Glomerular visceral epithelial cell (primary cell): ENCODE measurements at regions not wholly inside any gene's neighbourhood (a gene's known extent, or its start where the extent isn't known, plus 50 kb on each side); places are given as distances from the start of the nearest gene placed in this dataset.
"Not testable (repeated sequence)": the region's sequence is repeated elsewhere in the genome, so short reads cannot be mapped to it uniquely, and the experiment has no call there.

ENCODE experiments used
- DNase-seq: peaks from one replicate; pipeline ENCODE4 v3.0.0-alpha.2; 2016; ENCODE audit errors: extremely low spot score

DNA sequence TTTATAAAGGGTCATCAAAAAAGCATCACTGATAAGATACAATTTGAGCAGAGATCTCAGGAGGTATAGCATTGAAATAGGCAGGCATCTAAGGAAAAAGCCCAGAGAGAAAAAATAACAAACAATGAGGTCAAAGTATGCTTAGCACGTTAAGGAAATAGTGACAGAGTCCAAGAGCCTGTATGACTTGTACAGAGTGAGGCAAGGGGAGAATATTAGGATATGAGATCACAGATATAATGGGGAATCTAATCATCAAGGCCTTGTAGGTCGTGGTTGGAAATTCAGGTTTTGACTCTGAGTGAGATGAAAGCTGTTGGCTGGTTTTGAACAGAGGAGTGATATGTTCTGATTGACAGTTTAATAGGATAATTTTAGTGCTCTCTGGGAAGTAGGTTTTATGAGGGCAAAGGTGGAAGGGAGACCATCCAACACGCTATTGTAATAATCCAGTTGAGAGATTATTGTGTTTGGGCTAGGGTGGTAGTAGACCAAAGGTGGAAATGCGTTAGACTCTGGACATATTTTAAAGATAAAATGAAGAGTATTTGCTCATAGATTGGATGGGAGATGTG, 644.6 kb upstream of the TMPRSS15 start:
- DNase-seq, result no peak

DNA sequence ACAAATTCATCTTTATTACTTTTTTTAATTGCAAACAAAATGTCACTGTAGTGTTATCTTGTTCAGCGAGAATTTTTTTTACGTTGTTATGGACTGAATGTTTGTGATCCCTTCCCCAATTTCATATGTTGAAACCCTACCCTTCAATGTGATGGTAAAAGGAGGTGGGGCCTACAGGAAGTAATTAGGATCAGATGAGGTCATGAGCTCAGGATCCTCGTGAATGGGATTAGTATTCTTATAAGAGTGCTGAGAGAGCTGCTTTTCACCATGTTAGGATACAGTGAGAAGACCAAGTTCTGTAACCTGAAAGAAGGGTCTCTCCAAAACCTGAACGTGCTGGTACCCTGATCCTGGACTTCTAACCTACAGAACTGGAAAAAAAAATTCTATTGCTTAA, 646.0 kb upstream of the TMPRSS15 start:
- no peak for DNase-seq

DNA sequence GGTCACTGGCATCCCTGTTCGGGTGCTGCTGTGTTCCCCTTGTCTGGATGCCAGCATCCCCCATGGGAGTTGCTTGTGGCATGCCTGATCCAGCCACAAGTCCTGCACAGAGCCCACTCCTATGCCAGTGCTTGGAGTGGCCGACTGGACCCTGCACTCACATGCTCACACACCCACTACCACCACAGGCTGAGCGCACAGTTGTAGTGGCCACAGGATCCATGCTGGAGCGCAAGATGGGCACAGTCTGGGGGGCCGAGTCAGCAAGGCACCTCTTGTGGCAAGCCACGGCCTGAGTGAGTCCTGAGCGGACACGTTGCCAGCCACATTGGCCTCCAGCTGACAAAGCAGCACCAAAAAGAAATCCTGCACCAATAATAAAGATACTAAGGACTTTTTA, 661.6 kb upstream of the TMPRSS15 start:
- no peak for DNase-seq

DNA sequence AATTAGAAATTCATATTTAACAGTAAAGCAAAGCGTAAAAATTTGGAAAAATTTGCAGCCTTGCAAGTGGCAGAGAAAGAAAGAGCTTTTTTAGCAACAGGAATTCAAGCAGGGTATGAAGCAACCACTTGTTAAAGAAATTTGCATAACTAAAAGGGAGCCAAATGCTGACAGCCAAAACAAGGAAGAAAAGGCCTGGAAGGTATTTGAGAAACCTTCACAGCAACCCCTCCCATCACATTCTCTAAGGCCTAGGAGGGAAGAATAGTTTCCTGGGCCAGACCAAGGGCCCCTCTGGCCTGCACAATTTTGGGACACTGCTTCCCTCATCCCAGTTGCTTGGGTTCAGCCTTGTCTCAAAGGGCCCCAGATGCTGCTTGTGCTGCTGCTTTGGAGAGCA, 672.4 kb upstream of the TMPRSS15 start:
- DNase-seq, result no peak

DNA sequence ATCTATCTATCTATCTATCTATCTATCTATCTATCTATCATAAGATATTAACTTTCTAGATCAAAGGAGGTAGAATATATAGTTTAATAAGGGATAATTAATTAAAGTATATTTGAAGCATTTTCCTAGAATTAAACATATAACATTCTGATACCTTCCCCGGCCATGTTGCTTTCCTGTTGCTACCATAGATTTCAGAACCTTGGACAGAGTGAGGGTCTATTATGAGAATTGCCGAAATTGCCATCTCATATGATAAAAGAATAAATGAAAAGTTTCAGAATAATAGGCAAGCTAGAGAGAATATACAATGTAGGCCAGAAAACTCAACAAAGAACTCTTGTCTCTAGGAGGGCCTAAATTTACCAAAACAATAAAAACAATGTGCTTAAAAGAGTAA, 706.1 kb upstream of the TMPRSS15 start:
- DNase-seq, result no peak

DNA sequence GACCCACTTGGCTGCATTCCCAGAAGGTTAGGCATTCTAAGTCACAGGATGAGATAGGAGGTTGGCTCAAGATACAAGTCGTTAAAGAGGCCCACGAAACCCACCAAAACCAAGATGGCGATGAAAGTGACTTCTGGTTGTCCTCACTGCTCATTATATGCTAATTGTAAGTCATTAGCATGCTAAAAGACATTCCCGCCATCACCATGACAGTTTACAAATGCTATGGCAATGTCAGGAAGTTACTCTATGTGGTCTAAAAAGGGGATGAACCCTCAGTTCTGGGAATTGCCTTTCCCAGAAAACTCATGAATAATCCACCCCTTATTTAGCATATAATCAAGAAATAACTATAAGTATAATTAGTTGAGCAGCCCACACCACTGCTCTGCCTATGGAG, 715.7 kb upstream of the TMPRSS15 start:
- not testable (repeated sequence) for DNase-seq

DNA sequence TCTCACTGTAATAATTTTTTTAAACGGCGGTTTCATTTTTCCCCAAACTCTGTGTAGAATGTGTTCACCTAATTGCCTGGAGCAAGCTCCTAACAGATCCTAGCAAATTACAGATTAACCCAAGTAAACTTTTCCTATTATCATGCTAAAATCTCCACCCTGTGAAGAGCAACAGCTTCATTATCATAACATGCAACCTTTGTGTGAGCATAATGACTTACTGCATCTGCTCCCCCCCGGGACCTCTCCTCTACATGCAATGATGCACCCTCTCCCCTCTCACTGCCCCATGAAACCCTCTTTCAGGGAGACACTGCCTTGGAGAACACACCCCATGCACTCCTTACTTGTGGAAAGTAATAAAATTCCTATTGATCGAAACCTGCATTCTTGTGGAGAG, 717.0 kb upstream of the TMPRSS15 start:
- DNase-seq, result no peak

DNA sequence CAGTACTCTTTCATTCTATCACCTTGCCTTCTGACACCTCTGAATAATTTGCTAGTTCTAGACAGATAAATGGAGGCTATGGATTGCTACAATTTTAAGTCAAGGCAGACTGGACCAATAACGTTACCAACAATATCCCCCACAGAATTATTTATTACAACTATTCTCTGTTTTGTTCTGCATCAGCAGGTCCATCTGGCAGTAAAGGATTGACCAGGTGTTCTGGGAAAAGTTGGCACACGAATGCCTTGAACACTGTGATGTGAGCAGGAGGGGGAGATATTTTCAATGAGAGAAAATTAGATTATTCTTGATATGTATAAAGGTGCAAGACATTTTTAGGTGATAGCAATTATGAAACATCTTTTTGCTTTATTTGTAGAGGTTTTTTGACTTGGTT, 718.8 kb upstream of the TMPRSS15 start:
- no peak for DNase-seq

DNA sequence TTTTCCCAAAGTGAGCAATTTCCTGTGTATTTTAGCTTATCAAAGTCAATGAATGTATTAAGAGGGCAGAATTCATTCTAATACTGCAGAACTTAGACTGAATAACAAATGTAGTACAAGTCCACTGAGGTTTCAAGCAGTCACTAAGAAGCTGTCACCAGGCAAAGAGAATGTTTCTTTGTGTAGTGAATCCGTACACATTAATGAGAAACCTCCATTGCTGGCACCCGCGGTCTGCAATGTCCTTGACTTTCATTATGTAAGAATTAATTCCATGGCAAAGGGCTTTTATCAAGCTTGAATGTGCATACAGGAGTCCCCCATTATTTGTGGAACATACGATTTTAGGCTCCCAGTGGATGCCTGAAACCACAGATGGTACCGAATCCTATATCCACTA, 719.5 kb upstream of the TMPRSS15 start:
- no peak for DNase-seq

DNA sequence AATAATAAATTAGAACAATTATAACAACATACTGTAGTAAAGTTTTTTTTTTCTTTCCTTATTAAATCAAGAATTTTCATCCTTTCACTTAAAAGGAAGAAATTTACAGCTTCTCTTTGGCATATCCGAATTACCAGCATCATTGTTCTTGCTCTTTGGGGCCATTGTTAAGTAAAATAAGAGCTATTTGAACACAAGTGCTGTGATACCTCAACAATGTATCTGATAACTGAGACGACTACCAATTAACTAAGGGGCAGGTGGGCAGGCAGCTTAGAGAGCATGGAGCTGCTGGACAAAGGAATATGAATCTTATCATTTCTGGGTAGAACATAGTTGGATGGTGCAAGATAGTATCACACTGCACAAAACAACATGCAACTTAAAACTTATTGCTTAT, 719.9 kb upstream of the TMPRSS15 start:
- DNase-seq, result no peak

DNA sequence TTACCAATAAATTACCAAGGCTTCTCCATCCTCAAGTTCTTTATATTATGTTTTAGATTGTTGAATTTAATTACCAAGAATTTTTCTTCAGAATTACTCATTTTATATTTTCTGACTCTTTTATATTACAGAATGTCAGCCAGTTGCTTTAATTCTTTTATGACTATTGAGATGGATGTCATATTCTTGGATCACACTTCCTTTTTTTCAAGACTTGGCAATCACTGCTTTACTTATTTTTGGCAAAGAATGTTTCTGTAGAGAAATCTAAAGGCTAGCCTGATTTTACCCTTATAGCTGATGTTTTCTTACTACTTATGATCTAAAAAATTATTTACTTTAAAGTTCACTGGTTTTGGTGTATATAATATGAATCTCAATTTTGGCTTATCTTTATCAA, 721.1 kb upstream of the TMPRSS15 start:
- DNase-seq, result no peak

DNA sequence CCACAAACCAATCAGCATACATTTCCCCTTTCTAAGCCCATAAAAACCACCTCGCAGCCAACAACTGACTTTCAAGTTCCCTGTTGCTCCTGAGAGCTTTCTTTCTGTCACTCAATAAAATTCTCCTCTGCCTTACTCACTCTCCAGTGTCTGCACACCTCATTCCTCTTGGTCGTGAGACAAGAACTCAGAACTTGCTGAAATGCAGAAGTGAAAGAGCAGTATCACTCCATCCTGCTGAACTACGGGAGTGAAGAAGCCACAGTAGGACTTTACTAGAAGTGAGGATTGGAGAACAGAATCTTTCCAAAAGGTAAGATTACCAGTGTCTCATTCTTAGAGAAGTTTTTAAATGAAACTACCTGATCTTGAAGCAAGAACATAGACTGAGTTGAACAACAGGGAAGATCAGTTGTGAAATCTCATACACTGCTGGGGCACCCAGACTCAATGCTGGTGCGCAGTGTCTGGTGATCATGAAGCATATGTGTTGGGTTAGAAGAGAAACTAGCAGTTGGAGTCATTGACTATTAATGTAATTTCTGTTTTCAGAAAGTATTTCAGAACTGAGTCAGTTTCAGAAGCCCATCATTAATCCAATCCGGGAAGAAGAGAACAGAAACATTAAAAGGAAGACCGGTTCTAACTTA, 726.9 kb upstream of the TMPRSS15 start:
- DNase-seq, result no peak

DNA sequence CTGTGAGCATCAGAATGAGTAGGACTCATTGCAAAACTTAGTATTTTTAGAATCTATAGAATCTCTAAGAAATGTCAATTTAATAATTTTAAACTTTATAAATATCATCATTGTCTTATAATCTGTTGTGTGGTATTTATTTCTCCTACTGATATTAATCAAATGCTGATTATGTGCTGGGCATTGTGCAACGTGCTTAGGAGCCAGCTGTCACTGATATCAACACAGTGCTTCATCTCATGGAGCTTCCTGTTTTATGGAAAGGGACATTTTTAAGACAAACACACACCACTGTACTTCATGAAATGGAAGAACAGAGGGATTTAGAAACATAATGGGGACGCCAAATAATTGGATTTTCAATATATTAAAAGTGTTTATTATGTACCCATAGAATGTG, 737.9 kb upstream of the TMPRSS15 start:
- DNase-seq, result no peak

DNA sequence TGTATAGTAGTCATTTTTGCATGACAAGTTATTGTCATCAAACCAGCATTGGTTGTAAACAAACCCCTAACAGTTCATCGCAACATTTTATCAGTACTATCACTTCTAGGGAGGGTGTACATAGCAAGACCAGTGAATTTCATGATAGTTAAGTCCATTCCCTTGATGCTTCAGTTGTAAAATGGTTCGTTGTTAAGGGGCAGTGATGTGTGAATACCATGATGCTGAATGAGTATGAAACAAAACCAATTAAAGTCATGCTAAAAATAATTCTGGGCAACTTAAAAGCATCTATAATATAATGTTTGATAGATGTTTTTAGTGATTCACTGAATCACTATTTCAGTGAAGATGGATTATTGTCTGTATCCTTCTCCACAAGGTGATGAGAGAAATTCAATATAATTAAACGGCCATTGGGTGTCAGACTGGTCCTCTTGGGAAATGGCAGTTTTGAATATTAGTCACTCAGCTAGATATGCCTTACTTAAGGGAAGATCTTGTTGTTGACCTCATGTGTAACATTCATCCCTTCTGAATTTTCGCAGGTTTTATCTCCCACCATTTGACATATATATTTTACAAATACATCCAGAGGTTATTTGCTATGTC, 742.2 kb upstream of the TMPRSS15 start:
- DNase-seq, result no peak

DNA sequence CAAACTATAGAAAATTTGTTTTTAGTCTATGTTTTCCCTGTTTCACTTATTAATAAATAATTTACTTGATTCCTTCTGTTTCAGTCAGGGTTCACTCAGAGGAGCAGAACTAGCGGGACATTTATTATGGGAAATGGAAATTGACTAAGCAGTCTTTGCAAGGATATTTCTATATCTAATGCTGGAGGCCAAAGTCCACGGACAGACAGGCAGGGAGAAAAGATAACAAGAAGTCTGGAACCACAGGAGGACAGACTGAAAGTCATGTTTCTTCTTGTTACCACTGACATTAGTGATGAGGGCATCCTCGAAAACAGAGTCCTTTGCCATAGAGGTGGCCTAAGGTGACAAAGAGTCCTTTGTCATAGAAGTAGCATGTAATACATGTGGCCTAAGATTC, 744.5 kb upstream of the TMPRSS15 start:
- DNase-seq, result no peak

DNA sequence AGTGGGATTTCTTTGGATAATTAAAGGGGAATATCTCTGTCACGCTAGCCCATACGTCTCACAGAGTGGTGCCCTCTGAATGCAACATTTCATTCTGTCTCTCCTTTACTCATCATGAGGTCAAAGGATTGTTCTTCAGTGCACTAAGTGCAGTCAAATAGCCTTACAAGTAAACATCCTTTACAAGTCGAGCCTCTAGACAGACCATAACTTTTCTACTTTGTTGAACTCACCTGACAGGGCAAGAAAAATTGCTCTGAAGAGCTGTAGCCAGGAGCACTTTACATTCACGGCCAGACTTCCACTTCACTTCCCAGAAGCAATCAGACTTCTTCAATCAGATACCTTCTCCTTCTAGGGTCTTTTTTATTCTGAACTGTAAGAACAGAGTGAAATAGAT, 768.0 kb upstream of the TMPRSS15 start:
- DNase-seq, result no peak

DNA sequence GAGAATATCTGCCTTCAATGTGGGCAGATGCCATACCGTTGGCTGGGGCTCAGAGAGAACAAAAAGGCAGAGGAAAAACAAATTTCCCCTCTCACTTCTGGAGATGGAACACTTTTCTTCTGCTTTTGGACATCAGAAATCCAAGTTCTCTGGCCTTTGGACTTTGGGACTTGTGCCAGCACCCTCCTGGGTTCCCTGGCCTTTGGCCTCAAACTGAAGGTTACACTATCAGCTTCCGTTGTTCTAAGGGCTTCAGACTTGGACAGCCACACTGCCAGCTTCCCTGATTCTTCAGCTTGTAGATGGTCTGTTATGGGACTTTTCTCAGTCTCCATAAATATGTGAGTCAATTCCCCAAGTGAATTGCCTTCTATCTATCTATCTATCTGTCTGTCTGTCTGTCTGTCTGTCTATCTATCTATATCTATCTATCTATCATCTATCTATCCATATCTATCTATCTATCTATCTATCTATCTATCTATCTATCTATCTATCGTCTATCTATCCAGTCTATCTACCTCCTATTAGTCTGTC, 778.1 kb upstream of the TMPRSS15 start:
- DNase-seq, result no peak

DNA sequence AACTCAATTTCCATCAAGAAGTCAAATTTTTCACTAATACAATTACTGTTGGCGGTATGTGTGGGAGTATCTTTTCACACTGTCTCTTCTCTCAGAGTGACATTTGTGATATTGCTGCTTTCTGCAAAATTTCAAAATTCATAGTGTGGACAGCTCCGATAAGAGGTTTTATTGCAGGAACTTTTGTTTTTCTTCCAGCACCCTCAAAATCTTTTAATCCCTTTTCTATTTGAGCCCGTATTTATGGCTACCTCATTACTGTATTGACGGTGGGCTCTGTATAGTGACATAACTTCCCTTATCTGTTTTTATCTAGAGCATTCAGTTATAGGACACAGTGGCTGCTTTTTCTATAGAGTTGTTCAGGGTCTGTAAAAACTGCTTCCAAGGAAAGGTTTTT, 794.4 kb upstream of the TMPRSS15 start:
- no peak for DNase-seq

DNA sequence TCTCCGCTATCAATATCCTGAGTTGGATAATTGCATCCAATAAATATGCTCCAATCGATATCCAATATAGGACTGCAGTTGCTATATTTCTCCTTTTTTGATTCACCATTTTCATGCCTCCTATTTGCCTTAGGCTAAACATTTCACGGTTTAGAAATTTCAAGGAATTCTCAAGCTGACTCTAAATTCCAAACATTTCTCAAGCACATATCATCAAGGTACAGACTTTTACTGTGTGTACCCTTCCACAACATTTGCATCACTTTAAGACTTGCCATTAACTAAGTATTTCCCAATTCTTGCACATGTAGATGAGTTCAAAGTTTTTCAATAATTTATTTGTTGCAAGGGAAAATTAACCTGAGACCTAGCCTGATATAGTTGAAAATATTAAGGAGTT, 795.2 kb upstream of the TMPRSS15 start:
- DNase-seq, result peak; percentile 18

DNA sequence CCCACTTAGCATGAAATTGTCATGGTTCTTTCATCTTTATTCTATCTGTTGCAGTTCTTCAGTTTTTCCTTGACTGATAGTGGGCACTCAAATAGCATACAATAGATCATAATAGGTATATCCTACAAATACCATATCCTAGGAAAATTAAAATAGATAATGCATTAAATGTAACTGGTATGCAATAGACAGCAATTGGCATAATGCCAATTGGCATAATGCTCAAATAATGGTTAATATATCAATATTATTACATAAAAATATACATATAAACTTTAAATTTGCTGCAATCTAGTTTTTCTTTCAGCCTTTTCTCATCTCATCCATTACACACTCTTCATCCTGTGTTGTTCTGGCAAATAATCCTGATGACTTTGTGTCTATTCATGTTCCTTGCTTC, 814.6 kb upstream of the TMPRSS15 start:
- no peak for DNase-seq

DNA sequence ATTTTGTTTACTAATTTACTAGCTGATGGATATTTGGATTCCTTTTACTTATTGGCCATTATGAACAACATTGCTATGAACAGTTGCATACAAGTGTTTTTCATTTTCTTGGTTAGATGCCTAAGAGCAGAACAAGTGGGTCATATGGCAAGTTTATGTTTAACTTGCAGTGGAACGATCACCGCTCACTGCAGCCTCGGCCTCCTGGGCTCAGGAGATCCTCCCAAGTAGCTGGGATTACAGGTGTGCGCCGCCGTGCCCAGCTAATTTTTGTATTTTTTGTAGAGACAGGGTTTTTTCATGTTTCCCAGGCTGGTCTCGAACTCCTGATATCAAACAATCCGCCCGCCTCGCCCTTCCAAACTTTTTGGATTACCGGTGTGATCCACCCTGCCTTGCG, 820.5 kb upstream of the TMPRSS15 start:
- DNase-seq, result no peak

DNA sequence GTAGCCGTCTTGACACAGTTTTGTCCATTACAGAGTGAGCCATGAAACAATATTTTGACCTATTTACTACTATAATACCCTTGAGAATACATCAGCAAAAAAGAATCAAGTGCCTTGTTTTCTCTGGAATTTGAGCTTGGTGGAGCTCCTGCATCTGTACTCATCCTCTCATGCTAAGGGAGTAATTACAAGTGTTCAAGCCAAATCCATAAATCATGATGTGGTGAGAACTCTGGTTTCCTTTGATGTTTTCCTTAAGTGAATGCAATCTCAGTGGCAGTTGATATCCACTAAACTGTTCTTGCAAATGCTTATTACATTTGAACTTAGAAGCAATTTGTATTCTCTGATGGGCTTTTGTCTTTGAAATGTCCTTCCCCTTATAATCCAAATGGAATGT, 824.6 kb upstream of the TMPRSS15 start:
- DNase-seq, result no peak

DNA sequence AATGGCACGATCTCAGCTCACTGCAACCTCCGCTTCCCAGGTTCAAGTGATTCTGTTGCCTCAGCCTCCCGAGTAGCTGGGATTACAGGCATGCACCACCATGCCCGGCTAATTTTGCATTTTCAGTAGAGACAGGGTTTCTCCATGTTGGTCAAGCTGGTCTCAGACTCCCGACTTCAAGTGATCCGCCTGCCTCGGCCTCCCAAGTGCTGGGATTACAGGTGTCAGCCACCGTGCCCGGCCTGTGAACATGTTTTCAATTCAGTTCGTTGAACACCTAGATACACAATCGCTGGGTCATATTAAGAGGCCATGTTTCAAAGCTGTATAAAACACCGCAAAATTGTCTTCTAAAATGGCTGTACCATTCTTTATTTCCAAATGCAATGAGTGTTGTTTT, 830.3 kb upstream of the TMPRSS15 start:
- DNase-seq, result not testable (repeated sequence)

DNA sequence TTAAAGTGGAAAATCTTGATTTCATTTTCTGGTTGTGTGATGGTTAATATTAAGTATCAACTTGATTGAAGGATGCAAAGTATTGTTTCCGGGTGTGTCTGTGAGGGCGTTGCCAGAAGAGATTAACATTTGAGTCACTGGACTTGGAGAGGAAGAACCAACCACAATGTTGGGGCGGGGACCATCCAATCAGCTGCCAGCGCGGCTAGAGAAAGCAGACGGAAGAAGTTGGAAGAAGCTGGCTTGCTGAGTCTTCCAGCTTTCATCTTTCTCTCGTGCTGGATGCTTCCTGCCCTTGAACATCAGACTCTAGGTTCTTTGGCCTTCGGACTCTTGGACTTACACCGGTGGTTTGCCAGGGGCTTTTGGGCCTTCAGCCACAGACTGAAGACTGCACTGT, 832.6 kb upstream of the TMPRSS15 start:
- no peak for DNase-seq
